HEK293T (cell line): ENCODE measurements at regions not wholly inside any gene's neighbourhood (a gene's known extent, or its start where the extent isn't known, plus 50 kb on each side); places are given as distances from the start of the nearest gene placed in this dataset.

Experiments used
- CTCF ChIA-PET: fragments of 350-600 bp; formaldehyde crosslinking; extraction: SDS; loops from one replicate; lab custom pipeline; 2021; ENCODE audit warnings: antibody characterized with exemption, inconsistent platforms; lab: Yijun Ruan, JAX
- POLR2A ChIA-PET: fragments of 350-600 bp; formaldehyde crosslinking; extraction: SDS; loops from one replicate; lab custom pipeline; 2020; ENCODE audit warnings: antibody characterized with exemption, inconsistent platforms; lab: Yijun Ruan, JAX
- DNase-seq: peaks from one replicate; pipeline ENCODE4 v3.0.0; 2012; ENCODE audit warnings: mixed read lengths; ENCODE audit errors: extremely low spot score
- ARNT ChIP-seq: fragments of 450-650 bp; IDR thresholded peaks from 2 replicates; pipeline ENCODE4 v1.6.1; 2017; ENCODE audit warnings: mild to moderate bottlenecking
- BHLHE40 ChIP-seq: fragments of 450-650 bp; IDR thresholded peaks from 2 replicates; pipeline ENCODE4 v1.6.1; 2016; ENCODE audit warnings: mild to moderate bottlenecking, moderate library complexity, borderline replicate concordance
- CTBP1 ChIP-seq: fragments of 450-650 bp; IDR thresholded peaks from 2 replicates; pipeline ENCODE4 v1.6.1; 2016; ENCODE audit warnings: borderline replicate concordance
- ELF4 ChIP-seq: fragments of 450-650 bp; IDR thresholded peaks from 2 replicates; pipeline ENCODE4 v1.6.1; 2017; ENCODE audit warnings: antibody characterized with exemption
- FOXA1 ChIP-seq: fragments of 450-650 bp; IDR thresholded peaks from 2 replicates; pipeline ENCODE4 v1.6.1; 2016; ENCODE audit warnings: mild to moderate bottlenecking
- FOXK2 ChIP-seq: fragments of 450-650 bp; IDR thresholded peaks from 2 replicates; pipeline ENCODE4 v1.6.1; 2016; ENCODE audit warnings: mild to moderate bottlenecking
- FOXM1 ChIP-seq: fragments of 450-650 bp; IDR thresholded peaks from 2 replicates; pipeline ENCODE4 v1.6.1; 2017; ENCODE audit warnings: mild to moderate bottlenecking, borderline replicate concordance
- HDGF ChIP-seq: fragments of 450-650 bp; IDR thresholded peaks from 2 replicates; pipeline ENCODE4 v1.6.1; 2017; ENCODE audit warnings: antibody characterized with exemption, borderline replicate concordance
- L3MBTL2 ChIP-seq: fragments of 450-650 bp; conservative IDR thresholded peaks from 2 replicates; pipeline ENCODE4 v1.6.1; 2016; ENCODE audit warnings: mild to moderate bottlenecking
- LEF1 ChIP-seq: fragments of 450-650 bp; IDR thresholded peaks from 2 replicates; pipeline ENCODE4 v1.6.1; 2017; ENCODE audit warnings: mild to moderate bottlenecking, borderline replicate concordance
- NFRKB ChIP-seq: fragments of 450-650 bp; IDR thresholded peaks from 2 replicates; pipeline ENCODE4 v1.6.1; 2016; ENCODE audit warnings: mild to moderate bottlenecking, moderate library complexity
- PKNOX1 ChIP-seq: fragments of 450-650 bp; IDR thresholded peaks from 2 replicates; pipeline ENCODE4 v1.6.1; 2016
- SP1 ChIP-seq: fragments of 450-650 bp; IDR thresholded peaks from 2 replicates; pipeline ENCODE4 v1.6.1; 2017
- SUZ12 ChIP-seq: fragments of 450-650 bp; IDR thresholded peaks from 2 replicates; pipeline ENCODE4 v1.6.1; 2016; ENCODE audit warnings: mild to moderate bottlenecking
- TARDBP ChIP-seq: fragments of 450-650 bp; IDR thresholded peaks from 2 replicates; pipeline ENCODE4 v1.6.1; 2016
- ZNF384 ChIP-seq: fragments of 450-650 bp; IDR thresholded peaks from 2 replicates; pipeline ENCODE4 v1.6.1; 2016

GRCh38 chr15:39495871-39496840 is 84.7 kb upstream of the THBS1 start:
- POLR2A ChIA-PET, result no interaction called here
- no peak for DNase-seq
- CTCF ChIA-PET, result no interaction called here
- TF ChIP-seq BHLHE40 (no peak), FOXM1 (no peak)

DNA sequence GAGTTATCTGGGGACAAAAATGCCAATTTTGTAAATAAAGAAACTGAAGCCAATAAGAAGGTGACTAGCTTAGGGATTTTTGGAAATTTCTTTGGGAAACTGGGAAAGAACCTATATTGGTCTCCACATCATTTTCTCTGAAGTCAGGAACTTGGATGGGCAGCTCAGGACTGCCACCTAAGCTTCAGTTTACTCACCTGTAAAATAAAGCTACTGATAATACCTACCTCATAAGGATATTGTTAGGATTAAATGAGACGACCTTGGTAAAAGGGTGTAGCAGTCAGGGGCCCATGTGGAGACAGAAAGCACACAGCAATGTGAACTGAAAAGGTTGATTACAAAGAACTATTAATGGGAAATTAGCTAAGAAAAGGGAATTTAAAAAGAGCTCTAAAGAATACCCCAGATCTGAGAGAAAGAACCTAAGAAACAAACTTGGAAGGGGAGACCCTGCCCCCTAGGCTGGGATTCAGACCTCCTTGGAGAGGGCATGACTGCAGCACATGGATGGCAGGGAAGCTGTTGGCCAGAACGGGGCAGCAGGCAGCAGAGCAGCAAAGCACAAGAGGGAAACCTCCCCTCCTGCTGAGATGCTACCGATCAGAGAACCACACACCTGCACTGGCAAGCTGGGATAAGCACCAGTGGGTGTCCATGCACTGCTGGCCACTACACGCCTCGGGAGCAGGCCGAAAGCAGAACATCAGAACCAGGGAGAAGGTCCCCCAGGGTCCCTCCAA is 83.7 kb upstream of the THBS1 start:
- TF ChIP-seq FOXM1 (no peak), TARDBP (no peak), ELF4 (no peak), FOXA1 (no peak), PKNOX1 (no peak), BHLHE40 (no peak), NFRKB (no peak), LEF1 (no peak)
- no peak for DNase-seq
- ChIA-PET CTCF (no interaction called here), POLR2A (no interaction called here)

GRCh38 chr15:39497759-39498565 is 82.9 kb upstream of the THBS1 start:
- CTCF ChIA-PET, result interaction anchor here (0.6 kb wide), 1 partner anchor 206 kb away, joined by 3 read pairs; no protein-coding TSS in a partner anchor
- POLR2A ChIA-PET, result no interaction called here
- TF ChIP-seq FOXK2 (no peak), TARDBP (no peak), SUZ12 (no peak), ELF4 (no peak), PKNOX1 (no peak), FOXA1 (no peak), BHLHE40 (no peak), NFRKB (no peak), L3MBTL2 (no peak), FOXM1 (no peak), HDGF (no peak), LEF1 (no peak), SP1 (no peak)
- DNase-seq, result no peak

GRCh38 chr15:39498629-39499028 is 82.2 kb upstream of the THBS1 start:
- no peak for DNase-seq
- no peak for TF ChIP-seq FOXA1
- no peak for TF ChIP-seq SUZ12
- no peak for TF ChIP-seq HDGF
- TF ChIP-seq ARNT, result no peak
- no peak for TF ChIP-seq ZNF384
- TF ChIP-seq LEF1, result no peak
- TF ChIP-seq ELF4, result no peak
- no peak for TF ChIP-seq FOXK2
- no peak for TF ChIP-seq PKNOX1
- no peak for TF ChIP-seq BHLHE40
- POLR2A ChIA-PET, result no interaction called here
- CTCF ChIA-PET, result interaction anchor here (0.6 kb wide), 1 partner anchor 206 kb away, joined by 3 read pairs; no protein-coding TSS in a partner anchor

- no peak for DNase-seq
- CTCF ChIA-PET, result interaction anchor here (0.6 kb wide), 1 partner anchor 207 kb away, joined by 3 read pairs; no protein-coding TSS in a partner anchor
- no peak for TF ChIP-seq TARDBP
- no peak for TF ChIP-seq PKNOX1
- TF ChIP-seq FOXA1, result no peak
- no peak for TF ChIP-seq ARNT
- no peak for TF ChIP-seq L3MBTL2
- no peak for TF ChIP-seq SUZ12
- TF ChIP-seq LEF1, result no peak
- TF ChIP-seq CTBP1, result no peak
- TF ChIP-seq NFRKB, result no peak
- TF ChIP-seq FOXM1, result no peak
- TF ChIP-seq FOXK2, result no peak
- TF ChIP-seq BHLHE40, result no peak
- TF ChIP-seq SP1, result no peak
- no peak for TF ChIP-seq ELF4
- no peak for TF ChIP-seq ZNF384
- no peak for TF ChIP-seq HDGF
- POLR2A ChIA-PET, result no interaction called here
These were observed 81.8 kb upstream of the THBS1 start for GRCh38 chr15:39499042-39499441.
